Left lobe of liver (tissue), 2 donors: ENCODE measurements at regions not wholly inside any gene's neighbourhood (a gene's known extent, or its start where the extent isn't known, plus 50 kb on each side); places are given as distances from the start of the nearest gene placed in this dataset.
"Not testable (repeated sequence)": the region's sequence is repeated elsewhere in the genome, so short reads cannot be mapped to it uniquely, and the experiment has no call there.

Source experiments
- ATAC-seq: fragments of 200-7000 bp; cut with Tn5 transposase; one replicate; pipeline ENCODE4 v1.9.1; 2020; ENCODE audit warnings: mild to moderate bottlenecking, moderate library complexity
- DNase-seq: peaks from one replicate; pipeline ENCODE4 v3.0.0-alpha.2; 2020; ENCODE audit warnings: low spot score
- donor health status: DM: no; HTN: no; CAD: no; lungs with moderate emphysema.
- donor health status: DM: no; HTN: yes; CAD: no.

GRCh38 chr14:53620317-53620716 lies 336.3 kb downstream of the BMP4 start:
- ATAC-seq = no peak
- DNase-seq = no peak

- DNase-seq = no peak
- no peak for ATAC-seq
Observed at GRCh38 chr14:53619691-53620231, 336.9 kb downstream of the BMP4 start.

GRCh38 chr14:53616536-53616935 lies 340.1 kb downstream of the BMP4 start:
- not testable (repeated sequence) for ATAC-seq, DNase-seq

- DNase-seq (no peak), ATAC-seq (peak; percentile 58)
Observed at GRCh38 chr14:53615252-53615651, 341.4 kb downstream of the BMP4 start.

GRCh38 chr14:53613404-53614253 lies 343.0 kb downstream of the BMP4 start:
- DNase-seq (no peak), ATAC-seq (peak; percentile 88)

- DNase-seq = no peak
- no peak for ATAC-seq
Observed at GRCh38 chr14:53610947-53611346, 345.7 kb downstream of the BMP4 start.

- DNase-seq (no peak), ATAC-seq (no peak)
Observed at GRCh38 chr14:53609009-53609408, 347.6 kb downstream of the BMP4 start.

GRCh38 chr14:53608369-53608768 lies 348.3 kb downstream of the BMP4 start:
- DNase-seq (no peak), ATAC-seq (no peak)

GRCh38 chr14:53606203-53606602 lies 350.4 kb downstream of the BMP4 start:
- DNase-seq = no peak
- ATAC-seq = no peak

- DNase-seq = no peak
- ATAC-seq = no peak
Observed at GRCh38 chr14:53605562-53605961, 351.1 kb downstream of the BMP4 start.

- ATAC-seq (no peak), DNase-seq (no peak)
Observed at GRCh38 chr14:53603994-53604393, 352.6 kb downstream of the BMP4 start.

GRCh38 chr14:53601409-53601808 lies 355.2 kb downstream of the BMP4 start:
- ATAC-seq = no peak
- DNase-seq = no peak

GRCh38 chr14:53599221-53599945 lies 357.2 kb downstream of the BMP4 start:
- ATAC-seq (no peak), DNase-seq (no peak)

GRCh38 chr14:53596853-53597525 lies 359.6 kb downstream of the BMP4 start:
- no peak for DNase-seq

GRCh38 chr14:53591816-53592215 lies 364.8 kb downstream of the BMP4 start:
- DNase-seq (no peak), ATAC-seq (no peak)

More at GRCh38 chr14:53596853-53597525, 359.6 kb downstream of the BMP4 start:
- ATAC-seq = no peak

- DNase-seq (no peak), ATAC-seq (no peak)
Observed at GRCh38 chr14:53581504-53581903, 375.1 kb downstream of the BMP4 start.

GRCh38 chr14:53571641-53572328 lies 384.8 kb downstream of the BMP4 start:
- ATAC-seq (no peak), DNase-seq (no peak)

- no peak for DNase-seq
- no peak for ATAC-seq
Observed at GRCh38 chr14:53570411-53571387, 385.9 kb downstream of the BMP4 start.

GRCh38 chr14:53569446-53569845 lies 387.2 kb downstream of the BMP4 start:
- DNase-seq (no peak), ATAC-seq (no peak)
